HAP-1 (cell line): ENCODE measurements at regions not wholly inside any gene's neighbourhood (a gene's known extent, or its start where the extent isn't known, plus 50 kb on each side); places are given as distances from the start of the nearest gene placed in this dataset.

Experiments
- DNase-seq, 2 experiments: peaks; one replicate each; pipeline ENCODE4 v3.0.0-alpha.2; 2016 to 2020; ENCODE audit warnings: low spot score in 2 of 2
- H3K27me3 ChIP-seq: fragments of 250-450 bp; sonication (Bioruptor Pico); 2 replicates; pipeline ENCODE4 v1.5.1; 2020; ENCODE audit warnings: low read depth, mild to moderate bottlenecking, moderate library complexity
- H3K36me3 ChIP-seq: fragments of 250-450 bp; sonication (Bioruptor Pico); replicated peaks from 2 replicates; pipeline ENCODE4 v1.5.1; 2020; ENCODE audit warnings: mild to moderate bottlenecking
- H3K4me1 ChIP-seq: fragments of 250-450 bp; sonication (Bioruptor Pico); 2 replicates; pipeline ENCODE4 v1.5.1; 2020; ENCODE audit warnings: mild to moderate bottlenecking
- H3K4me3 ChIP-seq: fragments of 250-450 bp; sonication (Bioruptor Pico); 2 replicates; pipeline ENCODE4 v1.5.1; 2020; ENCODE audit warnings: mild to moderate bottlenecking, moderate library complexity
- H3K9me3 ChIP-seq: fragments of 250-450 bp; sonication (Bioruptor Pico); 2 replicates; pipeline ENCODE4 v1.5.1; 2020; ENCODE audit warnings: mild to moderate bottlenecking, moderate library complexity
- in situ Hi-C: fragments of 300-500 bp; cut with MboI; formaldehyde crosslinking; loops from 3 replicates; pipeline ENCODE4 v1.14.3; 2020; ENCODE audit warnings: low sequenced_read_pairs, inconsistent platforms, mixed read lengths

DNA sequence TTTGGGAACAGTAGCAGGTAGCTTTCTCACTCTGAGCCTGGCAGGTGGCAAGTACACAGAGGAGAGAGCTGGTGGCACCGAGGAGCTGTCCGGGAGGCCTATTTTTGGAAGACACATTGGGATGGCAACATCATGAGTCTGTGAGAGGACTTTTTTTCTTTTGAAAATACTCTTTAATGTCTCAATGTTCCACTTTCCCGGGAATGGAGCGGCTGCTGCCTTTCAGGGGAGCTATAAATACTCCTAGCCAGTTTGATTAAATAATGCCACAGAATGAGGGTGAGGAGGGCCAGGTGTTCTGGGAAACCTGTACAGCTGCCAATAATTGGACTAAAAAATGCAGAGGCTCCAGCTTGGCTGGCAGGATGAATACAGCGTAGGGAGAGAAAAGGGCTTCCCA, 93.3 kb upstream of the COG2 start:
- DNase-seq = no peak
- H3K36me3 ChIP-seq = no peaks in the 10 kb centered on the region
- H3K4me3 ChIP-seq = no peak overlapping the region
- no peaks in the 10 kb centered on the region for H3K4me1 ChIP-seq
- in situ Hi-C loops = no loop called here
- H3K27me3 ChIP-seq = no peaks in the 10 kb centered on the region
- no peaks in the 10 kb centered on the region for H3K9me3 ChIP-seq

DNA sequence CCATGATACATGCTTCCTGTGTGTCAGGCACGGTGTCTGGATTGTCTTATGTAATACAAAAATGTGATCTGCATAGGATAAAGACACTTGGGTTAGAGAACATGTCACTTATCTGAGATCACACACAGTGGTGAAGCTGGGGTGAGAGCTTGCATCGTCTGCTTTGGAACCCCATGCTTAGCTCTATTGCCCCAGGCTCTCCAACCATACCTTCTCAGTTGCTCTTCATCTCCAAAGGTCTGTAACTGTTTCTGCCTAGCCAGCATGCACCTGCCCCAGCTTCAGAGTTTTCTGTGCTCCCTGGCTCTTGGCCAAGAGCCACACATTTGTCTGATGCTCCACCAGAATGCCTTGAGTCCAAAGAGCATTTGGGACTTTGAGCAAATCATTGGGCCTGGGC, 93.9 kb upstream of the COG2 start:
- no peak for DNase-seq
- H3K4me1 ChIP-seq = no peaks in the 10 kb centered on the region
- no peaks in the 10 kb centered on the region for H3K36me3 ChIP-seq
- in situ Hi-C loops = no loop called here
- H3K9me3 ChIP-seq = no peaks in the 10 kb centered on the region
- no peak overlapping the region for H3K4me3 ChIP-seq
- no peaks in the 10 kb centered on the region for H3K27me3 ChIP-seq

GRCh38 chr1:230545181-230545580, 97.1 kb upstream of the COG2 start:
- in situ Hi-C loops = no loop called here
- no peaks in the 10 kb centered on the region for H3K9me3 ChIP-seq
- H3K36me3 ChIP-seq = no peaks in the 10 kb centered on the region
- H3K27me3 ChIP-seq = no peaks in the 10 kb centered on the region
- no peaks in the 10 kb centered on the region for H3K4me1 ChIP-seq
- DNase-seq = no peak
- H3K4me3 ChIP-seq = no peak overlapping the region

GRCh38 chr1:230544758-230545157, 97.5 kb upstream of the COG2 start:
- H3K36me3 ChIP-seq = no peaks in the 10 kb centered on the region
- H3K4me1 ChIP-seq = no peaks in the 10 kb centered on the region
- DNase-seq = no peak
- H3K27me3 ChIP-seq = no peaks in the 10 kb centered on the region
- no peaks in the 10 kb centered on the region for H3K9me3 ChIP-seq
- no peak overlapping the region for H3K4me3 ChIP-seq
- in situ Hi-C loops = no loop called here

GRCh38 chr1:230543085-230543484, 99.2 kb upstream of the COG2 start:
- in situ Hi-C loops = no loop called here
- H3K4me1 ChIP-seq = no peaks in the 10 kb centered on the region
- DNase-seq = no peak
- no peak overlapping the region for H3K4me3 ChIP-seq
- no peaks in the 10 kb centered on the region for H3K36me3 ChIP-seq
- H3K27me3 ChIP-seq = no peaks in the 10 kb centered on the region
- H3K9me3 ChIP-seq = no peaks in the 10 kb centered on the region

DNA sequence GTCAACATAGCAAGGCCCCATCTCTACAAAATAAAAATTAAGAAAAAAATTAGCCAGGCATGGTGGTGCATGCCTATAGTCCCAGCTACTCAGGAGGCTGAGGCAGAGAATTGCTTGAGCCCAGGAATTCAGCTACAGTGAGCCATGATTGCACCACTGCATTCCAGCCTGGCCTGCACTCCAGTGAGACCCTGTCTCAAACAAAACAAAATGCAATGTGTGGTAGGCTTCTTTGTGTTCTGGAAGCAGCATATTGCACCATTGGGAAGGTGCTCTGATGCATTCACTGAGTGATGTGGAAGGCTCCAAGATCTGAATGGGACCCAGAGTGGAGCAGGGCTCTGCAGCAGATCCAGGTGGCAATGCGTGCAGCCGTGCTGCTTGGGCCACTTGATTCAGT, 99.6 kb upstream of the COG2 start:
- in situ Hi-C loops = no loop called here
- Histone ChIP-seq H3K9me3 (no peaks in the 10 kb centered on the region), H3K36me3 (no peaks in the 10 kb centered on the region), H3K4me3 (no peak overlapping the region), H3K27me3 (no peaks in the 10 kb centered on the region), H3K4me1 (no peaks in the 10 kb centered on the region)
- no peak for DNase-seq

DNA sequence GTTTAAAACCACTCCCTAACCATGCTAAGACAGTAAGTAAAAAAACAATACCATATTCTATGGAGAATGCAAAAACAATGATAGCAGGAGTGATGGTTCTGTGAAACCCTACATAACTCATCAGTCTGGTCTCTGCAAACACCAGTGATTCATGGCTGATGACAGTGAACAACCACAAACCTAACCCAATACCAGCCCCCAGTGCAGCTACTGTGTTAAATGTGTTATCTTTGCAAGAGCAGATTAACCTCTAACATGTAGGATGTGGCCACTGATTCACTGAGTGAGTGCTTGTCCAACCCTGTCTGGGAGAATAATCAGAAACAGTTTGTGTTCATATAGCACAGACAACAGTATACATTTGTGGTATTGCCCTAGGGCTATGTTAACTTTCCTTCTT, 100.2 kb upstream of the COG2 start:
- no peaks in the 10 kb centered on the region for H3K27me3 ChIP-seq
- H3K4me1 ChIP-seq = no peaks in the 10 kb centered on the region
- DNase-seq = no peak
- no peaks in the 10 kb centered on the region for H3K36me3 ChIP-seq
- no peak overlapping the region for H3K4me3 ChIP-seq
- in situ Hi-C loops = no loop called here
- no peaks in the 10 kb centered on the region for H3K9me3 ChIP-seq

- no peaks in the 10 kb centered on the region for H3K27me3 ChIP-seq
- H3K4me1 ChIP-seq = no peaks in the 10 kb centered on the region
- no peak for DNase-seq
- no peaks in the 10 kb centered on the region for H3K36me3 ChIP-seq
- in situ Hi-C loops = no loop called here
- no peaks in the 10 kb centered on the region for H3K9me3 ChIP-seq
- H3K4me3 ChIP-seq = no peak overlapping the region
Observed at GRCh38 chr1:230541306-230541705, 101.0 kb upstream of the COG2 start.

GRCh38 chr1:230540421-230541155, 101.7 kb upstream of the COG2 start:
- Histone ChIP-seq H3K9me3 (no peaks in the 10 kb centered on the region), H3K4me3 (no peak overlapping the region), H3K27me3 (no peaks in the 10 kb centered on the region), H3K36me3 (no peaks in the 10 kb centered on the region), H3K4me1 (no peaks in the 10 kb centered on the region)
- in situ Hi-C loops = no loop called here
- no peak for DNase-seq

- no peaks in the 10 kb centered on the region for H3K4me1 ChIP-seq
- in situ Hi-C loops = no loop called here
- DNase-seq = no peak
Observed at GRCh38 chr1:230537456-230537855, 104.8 kb upstream of the COG2 start.

GRCh38 chr1:230536641-230537155, 105.6 kb upstream of the COG2 start:
- Histone ChIP-seq H3K27me3 (no peaks in the 10 kb centered on the region), H3K4me1 (no peaks in the 10 kb centered on the region), H3K4me3 (no peak overlapping the region), H3K9me3 (no peaks in the 10 kb centered on the region), H3K36me3 (no peaks in the 10 kb centered on the region)
- DNase-seq = no peak
- in situ Hi-C loops = no loop called here

More at GRCh38 chr1:230537456-230537855, 104.8 kb upstream of the COG2 start:
- Histone ChIP-seq H3K36me3 (no peaks in the 10 kb centered on the region), H3K27me3 (no peaks in the 10 kb centered on the region), H3K9me3 (no peaks in the 10 kb centered on the region), H3K4me3 (no peak overlapping the region)

DNA sequence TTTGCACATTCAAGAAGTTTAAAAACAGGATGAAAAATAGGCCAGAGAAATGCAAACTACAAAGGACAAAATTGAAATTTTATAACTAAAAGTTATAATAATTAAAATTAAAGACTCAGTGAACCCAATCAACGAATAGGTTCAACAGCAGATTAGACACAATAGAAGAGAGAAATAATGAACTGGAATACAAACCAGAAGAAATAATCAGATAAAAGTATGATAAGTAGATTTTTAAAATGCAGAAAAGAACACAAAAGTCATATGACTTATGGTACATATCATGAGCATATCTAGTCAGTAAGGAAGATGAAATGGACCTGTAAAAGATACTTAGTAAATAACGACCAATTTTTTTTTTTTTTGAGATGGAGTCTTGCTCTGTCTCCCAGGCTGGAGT, 108.1 kb upstream of the COG2 start:
- Histone ChIP-seq H3K9me3 (no peaks in the 10 kb centered on the region), H3K36me3 (no peaks in the 10 kb centered on the region), H3K4me1 (no peaks in the 10 kb centered on the region), H3K27me3 (no peaks in the 10 kb centered on the region), H3K4me3 (no peak overlapping the region)
- DNase-seq = no peak
- in situ Hi-C loops = no loop called here

- in situ Hi-C loops = no loop called here
- no peak for DNase-seq
- no peaks in the 10 kb centered on the region for H3K27me3 ChIP-seq
- H3K36me3 ChIP-seq = no peaks in the 10 kb centered on the region
- H3K9me3 ChIP-seq = no peaks in the 10 kb centered on the region
- no peaks in the 10 kb centered on the region for H3K4me1 ChIP-seq
- H3K4me3 ChIP-seq = no peak overlapping the region
Observed at GRCh38 chr1:230531103-230531502, 105.0 kb upstream of the PGBD5 start.

DNA sequence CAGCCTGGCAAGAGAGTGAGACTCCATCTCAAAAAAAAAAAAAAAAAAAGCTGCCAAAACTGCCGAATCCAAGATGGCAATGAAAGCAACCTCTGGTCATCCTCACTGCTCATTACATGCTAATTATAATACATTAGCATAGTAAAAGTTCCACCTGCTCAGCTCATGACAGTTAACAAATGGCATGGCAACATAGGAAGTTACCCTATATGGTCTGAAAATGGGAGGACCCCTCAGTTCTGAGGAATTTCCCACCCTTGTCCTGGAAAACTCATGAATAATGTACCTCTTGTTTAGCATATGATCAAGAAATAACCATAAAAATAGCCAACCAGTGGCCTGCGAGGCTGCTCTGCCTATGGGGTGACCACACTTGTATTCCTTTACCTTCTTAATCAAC, 93.1 kb upstream of the PGBD5 start:
- H3K9me3 ChIP-seq = no peaks in the 10 kb centered on the region
- H3K4me1 ChIP-seq = no peaks in the 10 kb centered on the region
- in situ Hi-C loops = no loop called here
- no peaks in the 10 kb centered on the region for H3K27me3 ChIP-seq
- H3K36me3 ChIP-seq = no peaks in the 10 kb centered on the region
- H3K4me3 ChIP-seq = no peak overlapping the region
- DNase-seq = no peak

- H3K27me3 ChIP-seq = no peaks in the 10 kb centered on the region
- H3K4me1 ChIP-seq = no peaks in the 10 kb centered on the region
- in situ Hi-C loops = no loop called here
- DNase-seq = no peak
- no peaks in the 10 kb centered on the region for H3K9me3 ChIP-seq
- no peaks in the 10 kb centered on the region for H3K36me3 ChIP-seq
- no peak overlapping the region for H3K4me3 ChIP-seq
Observed at GRCh38 chr1:230518511-230518910, 92.4 kb upstream of the PGBD5 start.
